ENCODE measurements at regions not wholly inside any gene's neighbourhood (a gene's known extent, or its start where the extent isn't known, plus 50 kb on each side); places are given as distances from the start of the nearest gene placed in this dataset.
"Not testable (repeated sequence)": the region's sequence is repeated elsewhere in the genome, so short reads cannot be mapped to it uniquely, and the experiment has no call there.

DNA sequence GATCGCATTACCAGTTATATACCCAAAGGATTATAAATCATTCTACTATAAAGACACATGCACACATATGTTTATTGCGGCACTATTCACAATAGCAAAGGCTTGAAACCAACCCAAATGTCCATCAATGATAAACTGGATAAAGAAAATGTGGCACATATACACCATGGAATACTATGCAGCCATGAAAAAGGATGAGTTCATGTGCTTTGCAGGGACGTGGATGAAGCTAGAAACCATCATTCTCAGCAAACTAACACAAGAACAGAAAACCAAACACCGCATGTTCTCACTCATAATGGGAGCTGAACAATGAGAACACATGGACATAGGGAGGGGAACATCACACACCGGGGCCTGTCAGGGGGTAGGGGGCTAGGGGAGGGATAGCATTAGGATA lies 495.8 kb downstream of the AACS start:
- DNase-seq (ENCODE audit: low read depth, low spot score) = not testable (repeated sequence)

DNA sequence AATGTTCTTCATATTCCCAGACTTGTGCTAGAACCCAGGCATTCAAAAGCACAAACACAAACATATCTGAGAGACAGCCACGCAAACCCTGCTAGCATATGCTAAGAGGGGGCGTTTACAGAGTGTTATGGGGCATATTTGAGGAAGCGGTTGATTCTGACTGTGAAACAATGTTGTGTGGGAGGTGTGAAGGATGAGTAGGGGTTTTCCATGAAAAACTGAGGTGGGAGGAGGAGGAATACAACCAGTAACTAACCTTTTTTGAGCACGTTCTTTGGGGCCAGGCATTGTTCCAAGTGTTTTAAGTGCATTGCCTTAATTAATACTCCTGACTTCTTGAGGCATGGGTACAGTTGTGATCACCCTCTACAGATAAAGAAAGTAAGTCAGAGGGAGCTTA lies 499.5 kb downstream of the AACS start:
- no peak for DNase-seq (ENCODE audit: low read depth, low spot score)

DNA sequence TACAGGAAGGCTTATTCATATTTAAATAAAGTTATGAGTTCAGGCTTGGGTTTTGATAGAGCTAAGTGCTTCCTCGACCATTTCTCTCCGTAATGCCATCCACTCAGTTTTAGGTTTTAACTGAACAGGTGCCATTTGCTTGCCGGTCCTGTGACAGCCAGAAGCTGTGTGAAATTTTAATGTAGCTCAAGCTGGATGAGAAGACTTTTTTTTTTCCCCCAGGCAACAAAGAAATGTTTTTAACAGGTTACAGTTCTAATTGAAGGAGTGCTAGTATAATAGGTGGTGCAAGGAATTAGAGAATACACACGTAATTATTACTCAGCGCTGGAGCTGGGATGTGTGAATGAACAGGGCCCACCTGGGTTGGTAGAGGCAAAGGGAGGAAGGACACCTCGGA lies 502.3 kb downstream of the AACS start:
- no peak for DNase-seq (ENCODE audit: low read depth, low spot score)

DNA sequence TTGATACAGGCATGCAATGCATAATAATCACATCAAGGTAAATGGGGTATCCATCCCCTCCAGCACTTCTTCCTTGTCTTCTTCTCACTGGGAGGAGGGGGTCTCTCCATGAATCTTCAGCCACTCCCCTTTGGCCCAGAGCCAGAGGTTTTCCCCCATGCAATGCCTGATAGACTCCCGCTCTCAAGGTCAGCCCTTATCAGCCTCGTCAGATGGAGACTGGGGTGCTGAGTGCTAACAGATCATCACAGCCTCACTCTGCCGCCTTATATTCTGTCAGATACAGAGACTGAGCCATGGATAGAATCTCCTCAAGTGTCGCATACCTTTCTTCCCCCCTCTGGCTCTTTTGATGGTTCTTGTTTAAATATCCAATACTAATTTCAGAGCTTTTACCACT lies 503.1 kb downstream of the AACS start:
- DNase-seq (ENCODE audit: low read depth, low spot score) = no peak

DNA sequence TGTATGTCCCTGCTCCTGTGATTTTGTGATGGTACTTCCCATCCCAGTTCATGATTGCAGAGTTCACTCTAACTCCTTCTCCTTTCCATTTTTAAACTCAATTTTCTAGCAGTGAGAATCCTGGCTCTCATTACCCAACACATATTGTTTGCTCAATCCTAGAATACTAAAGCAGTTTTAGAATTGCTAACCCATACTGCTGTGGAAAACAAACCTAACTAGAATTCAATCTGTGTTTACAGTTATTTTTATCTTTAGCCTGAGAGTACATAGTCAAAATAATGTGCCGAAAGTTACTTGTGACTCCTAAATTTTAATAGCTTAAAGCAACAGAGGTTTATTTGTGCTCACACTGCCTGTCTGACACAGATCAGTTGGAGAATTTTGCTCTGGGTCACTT lies 508.0 kb downstream of the AACS start:
- no peak for DNase-seq (ENCODE audit: low read depth, low spot score)

DNA sequence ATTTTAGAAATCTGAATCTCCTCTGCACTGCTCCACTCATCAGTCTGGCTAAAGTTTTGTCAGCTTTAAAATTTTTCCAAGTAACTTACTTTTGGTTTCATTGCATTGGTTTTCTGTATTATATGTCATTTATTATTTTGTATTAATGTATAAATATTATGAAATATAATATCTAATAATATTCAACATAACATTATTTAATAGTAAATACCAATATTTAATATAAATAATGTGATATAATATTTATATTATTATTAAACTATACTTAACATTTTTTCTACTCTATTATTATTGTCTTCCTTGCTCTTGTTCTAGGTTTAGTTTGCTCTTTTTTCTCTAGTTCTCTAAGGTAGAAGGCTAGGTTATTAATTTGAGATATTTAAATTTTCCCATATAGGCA lies 512.1 kb downstream of the AACS start:
- DNase-seq (ENCODE audit: low read depth, low spot score) = no peak

DNA sequence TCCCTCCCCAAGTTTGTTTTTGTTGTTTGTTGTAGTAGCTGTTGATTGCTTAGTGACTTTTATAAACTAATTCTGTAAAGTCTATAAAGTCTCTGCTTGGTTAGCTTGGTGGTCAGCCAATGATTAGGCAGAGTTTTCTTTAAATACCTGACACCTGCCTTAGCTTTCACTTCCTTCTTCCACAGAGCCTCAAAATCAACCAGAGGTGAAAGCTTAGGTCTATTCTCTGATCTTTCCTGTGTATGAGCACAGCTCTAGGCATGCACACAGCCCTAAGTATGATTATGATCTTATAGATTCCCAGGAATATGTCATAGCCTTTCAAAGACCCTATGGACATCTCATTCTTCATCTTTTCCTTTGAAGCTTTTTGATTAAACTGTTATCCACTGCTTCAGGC lies 514.7 kb downstream of the AACS start:
- no peak for DNase-seq (ENCODE audit: low read depth, low spot score)

DNA sequence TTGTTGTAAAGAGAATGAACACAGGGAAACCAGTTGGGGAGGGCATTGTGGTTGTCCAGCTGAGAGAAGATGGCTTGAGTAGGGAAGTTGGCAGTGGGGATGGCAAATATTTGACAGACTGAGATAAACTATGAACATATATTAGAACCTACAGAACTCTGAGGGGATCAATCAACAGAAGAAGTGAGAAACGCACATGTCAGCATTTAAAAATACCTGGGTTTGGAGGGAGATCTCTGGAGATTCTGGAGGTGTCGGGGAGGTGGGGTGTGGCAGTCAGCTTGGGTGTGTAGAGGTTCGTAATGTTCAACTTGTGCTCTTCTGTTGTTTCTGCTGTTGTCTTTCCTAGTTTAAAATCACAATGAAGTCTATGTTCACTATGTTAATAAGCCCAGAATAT lies 517.8 kb downstream of the AACS start:
- DNase-seq (ENCODE audit: low read depth, low spot score) = no peak

DNA sequence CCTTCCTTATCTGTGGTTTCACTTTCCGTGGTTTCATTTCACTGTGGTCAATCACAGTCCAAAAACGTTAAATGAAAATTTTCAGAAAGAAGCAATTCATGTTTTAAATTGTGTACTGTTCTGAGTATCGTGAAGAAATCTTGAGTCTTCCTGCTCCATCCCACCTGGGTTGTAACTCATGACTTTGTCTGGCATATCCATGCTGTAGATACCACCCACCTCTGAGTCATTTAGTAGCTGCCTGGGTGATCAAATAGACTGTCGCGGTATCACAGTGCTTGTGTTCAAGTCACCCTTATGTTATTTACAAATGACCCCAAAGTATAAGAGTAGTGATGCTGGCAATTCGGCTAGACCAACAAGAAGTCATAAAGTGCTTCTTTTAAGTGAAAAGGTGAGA lies 521.2 kb downstream of the AACS start:
- DNase-seq (ENCODE audit: low read depth, low spot score) = no peak

DNA sequence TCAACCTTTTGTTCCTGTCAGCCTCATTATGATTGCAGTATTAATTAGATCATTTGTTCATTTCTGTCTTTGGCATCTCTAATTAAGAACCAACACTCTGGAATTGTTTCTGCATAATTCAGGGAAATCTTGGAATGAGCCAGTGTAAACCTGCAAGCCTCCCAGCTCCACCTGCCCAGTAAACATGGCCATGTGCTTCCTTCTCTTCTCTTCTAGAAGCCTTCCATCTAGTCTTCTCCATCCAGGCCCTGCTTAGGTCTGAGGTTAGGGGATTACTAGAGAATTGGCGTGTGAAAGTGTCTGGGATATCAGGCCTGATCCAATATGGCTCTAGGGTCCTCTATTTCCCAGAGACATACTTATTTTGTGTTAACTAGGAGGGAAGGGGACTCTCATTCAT lies 528.0 kb downstream of the AACS start:
- no peak for DNase-seq (ENCODE audit: low read depth, low spot score)

DNA sequence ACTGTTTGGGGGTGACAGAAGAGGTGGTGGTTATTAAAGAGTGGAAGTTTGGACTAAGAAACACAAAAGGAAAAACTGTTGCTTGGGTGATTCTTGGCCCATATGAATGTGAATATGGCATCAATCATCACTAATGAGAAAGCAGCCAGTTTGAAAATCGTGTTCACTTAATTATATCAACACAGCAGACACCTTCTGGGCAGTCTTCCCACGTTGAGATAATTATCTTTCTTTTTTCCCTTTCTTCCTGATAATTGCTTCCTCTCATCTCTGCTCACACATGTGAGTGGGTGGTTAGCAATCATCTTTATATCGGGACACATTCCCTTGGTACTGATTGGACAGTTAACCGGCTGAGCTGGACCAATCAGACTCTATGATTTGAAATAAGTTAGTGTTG lies 539.7 kb downstream of the AACS start:
- no peak for DNase-seq (ENCODE audit: low read depth, low spot score)

DNA sequence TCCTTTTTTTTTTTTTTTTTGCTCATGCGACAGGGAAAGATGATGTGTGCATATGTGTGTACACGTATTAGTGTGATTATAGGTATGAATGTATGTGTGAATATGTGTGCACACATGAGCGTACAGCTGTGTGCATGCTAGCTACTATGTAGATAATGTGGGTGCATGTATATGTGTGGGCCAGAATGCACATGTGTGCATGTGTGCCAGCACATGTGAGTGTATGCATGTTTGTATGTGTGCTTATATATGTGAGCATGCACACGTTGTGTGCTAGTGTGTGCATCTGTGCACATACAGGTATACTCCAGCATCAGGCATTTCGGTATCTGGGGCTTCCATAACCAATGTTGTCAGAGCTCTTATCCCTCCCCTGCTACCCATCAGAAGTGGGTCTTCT lies 541.1 kb downstream of the AACS start:
- no peak for DNase-seq (ENCODE audit: low read depth, low spot score)

DNA sequence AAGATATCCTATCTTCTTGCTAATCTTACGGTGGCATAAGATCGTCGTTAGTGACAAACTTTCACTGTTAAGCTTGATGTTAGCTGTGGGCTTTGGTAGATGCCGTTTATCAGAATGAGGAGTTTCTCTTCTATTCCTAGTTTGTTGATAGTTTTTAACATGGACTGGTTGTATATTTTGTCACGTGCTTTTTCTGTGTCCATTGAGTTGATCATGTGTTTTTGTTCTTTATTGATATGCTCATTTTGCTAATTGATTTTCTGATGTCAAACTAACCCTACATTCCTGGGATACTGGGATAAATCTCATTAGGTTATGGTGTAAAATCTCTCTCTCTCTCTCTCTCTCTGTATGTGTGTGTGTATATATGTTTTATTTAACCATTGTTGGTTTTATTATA lies 545.1 kb downstream of the AACS start:
- DNase-seq (ENCODE audit: low read depth, low spot score) = no peak

DNA sequence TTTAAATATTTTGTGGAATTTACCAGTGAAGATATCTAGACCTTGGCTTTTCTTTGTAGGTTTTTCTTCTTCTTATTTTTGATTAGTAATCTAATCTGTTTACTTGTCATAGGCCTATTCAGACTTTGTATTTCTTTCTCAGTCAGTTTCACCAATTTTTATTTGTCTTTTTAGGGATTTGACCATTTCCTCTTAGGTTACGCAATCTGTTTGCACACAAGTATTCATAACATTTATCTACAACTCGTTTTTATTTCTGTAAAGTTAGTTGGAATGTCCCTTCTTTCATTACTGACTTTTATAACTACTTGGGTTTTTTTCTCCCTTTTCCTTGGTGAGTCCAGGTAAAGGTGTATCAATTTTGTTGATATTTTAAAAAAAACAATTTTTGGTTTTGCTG lies 545.7 kb downstream of the AACS start:
- no peak for DNase-seq (ENCODE audit: low read depth, low spot score)

DNA sequence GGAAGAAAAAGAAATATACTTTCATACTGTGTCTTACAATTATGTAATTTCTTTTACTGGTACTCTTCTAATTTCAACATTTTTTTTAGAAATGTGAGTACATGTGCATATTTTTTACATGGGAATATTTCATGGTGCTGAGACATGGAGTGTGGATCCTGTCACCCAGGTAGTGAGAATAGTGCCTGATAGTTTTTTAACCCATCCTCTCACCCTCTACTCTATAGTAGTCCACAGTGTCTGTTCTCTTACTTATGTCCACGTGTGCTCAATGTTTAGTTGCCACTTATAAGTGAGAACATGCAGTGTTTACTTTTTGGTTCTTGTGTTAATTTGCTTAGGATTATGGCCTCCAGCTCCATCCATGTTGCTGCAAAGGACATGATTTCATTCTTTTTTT lies 548.8 kb downstream of the AACS start:
- no peak for DNase-seq (ENCODE audit: low read depth, low spot score)

DNA sequence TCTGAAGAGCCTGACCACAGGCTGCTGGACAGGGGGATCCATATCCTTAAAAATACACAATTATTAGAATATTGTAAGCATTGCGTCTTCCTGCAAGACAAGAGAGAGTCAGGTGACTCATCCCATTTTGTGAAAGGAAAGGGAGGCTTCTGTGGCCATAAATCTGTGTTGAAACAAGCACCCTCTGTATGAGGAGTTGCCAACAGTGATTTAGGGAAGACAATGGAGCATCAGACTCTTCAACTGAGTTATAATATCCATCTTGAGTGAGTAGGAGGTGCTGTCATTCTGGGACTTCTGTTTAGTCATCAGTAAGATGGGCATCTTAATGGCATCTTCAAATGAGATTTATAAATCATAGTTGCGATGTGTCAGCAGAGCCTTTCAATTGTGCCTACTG lies 554.5 kb downstream of the AACS start:
- DNase-seq (ENCODE audit: low read depth, low spot score) = no peak

DNA sequence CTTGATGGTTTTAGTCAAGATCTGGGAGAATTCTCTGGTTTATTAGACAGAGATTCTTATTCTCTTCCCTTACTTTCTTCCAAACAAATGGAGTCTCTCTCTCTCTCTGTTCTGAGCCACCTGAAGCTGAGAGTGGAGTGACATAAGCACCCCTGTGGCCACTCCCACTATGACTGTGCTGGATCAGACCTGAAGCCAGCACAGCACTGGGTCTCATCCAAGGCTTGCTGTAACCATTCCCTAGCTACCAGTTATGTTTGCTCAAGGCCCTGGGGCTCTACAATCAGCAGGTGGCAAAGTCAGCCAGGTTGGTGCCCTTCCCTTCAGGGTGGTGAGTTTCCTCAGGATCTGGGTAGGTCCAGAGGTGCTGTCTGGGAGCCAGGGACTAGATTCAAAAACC lies 568.5 kb downstream of the AACS start:
- DNase-seq (ENCODE audit: low read depth, low spot score) = no peak

DNA sequence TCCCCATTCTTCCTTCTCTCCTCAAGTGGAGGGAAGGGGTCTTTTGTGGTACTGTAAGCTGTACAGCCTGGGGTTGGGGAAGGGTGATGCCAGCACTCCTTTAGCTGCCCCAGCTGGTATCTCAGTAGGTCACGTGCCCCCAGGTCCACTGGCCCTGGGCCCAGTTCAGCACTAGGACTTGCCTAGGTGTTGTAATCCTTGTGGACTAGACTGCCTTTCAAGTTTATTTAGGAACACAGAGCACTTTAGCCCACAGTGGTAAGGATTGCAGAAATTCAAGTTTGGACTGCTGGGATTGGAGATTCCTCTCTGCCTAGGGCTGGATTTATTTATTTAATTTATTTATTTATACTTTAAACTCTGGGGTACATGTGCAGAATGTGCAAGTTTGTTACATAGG lies 569.6 kb downstream of the AACS start:
- no peak for DNase-seq (ENCODE audit: low read depth, low spot score)

DNA sequence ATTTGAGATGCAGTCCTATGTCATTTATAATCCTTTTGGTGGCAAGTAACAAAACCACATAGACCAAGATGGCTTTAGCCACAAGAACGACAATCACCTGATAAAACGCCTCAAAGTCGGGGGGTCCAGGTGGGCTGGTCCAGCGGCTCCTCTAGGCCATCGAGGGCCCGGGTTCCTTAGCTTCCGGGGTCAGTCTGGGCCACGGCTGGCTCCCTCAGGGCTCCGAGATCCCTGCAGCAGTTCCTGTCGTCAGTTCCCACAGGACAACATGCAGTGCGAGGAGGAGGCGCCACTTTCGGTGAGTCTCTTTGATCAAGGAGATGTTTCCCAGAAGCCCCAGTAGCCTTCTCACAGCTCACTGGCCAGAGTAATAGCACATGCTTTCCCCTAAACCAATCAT lies 574.6 kb downstream of the AACS start:
- no peak for DNase-seq (ENCODE audit: low read depth, low spot score)

DNA sequence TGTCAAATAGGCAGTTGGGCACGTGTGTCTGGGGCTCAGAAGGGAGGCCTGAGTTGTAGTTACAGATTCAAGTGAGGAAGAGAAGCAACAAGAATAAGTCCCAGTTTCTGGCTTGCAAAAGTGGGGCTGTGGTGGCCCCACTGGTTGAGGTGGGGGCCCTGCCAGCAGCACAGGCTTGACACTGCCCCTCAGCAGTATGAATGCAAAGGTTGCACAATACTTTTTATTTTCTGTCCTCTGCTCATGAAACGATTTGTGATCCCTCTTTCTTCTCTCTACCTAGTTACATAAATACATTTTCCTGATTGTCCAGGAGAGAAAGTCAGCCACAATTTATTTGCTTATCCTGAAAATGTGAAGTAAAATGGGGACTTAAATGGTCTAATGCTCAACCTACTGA lies 577.8 kb downstream of the AACS start:
- no peak for DNase-seq (ENCODE audit: low read depth, low spot score)

DNA sequence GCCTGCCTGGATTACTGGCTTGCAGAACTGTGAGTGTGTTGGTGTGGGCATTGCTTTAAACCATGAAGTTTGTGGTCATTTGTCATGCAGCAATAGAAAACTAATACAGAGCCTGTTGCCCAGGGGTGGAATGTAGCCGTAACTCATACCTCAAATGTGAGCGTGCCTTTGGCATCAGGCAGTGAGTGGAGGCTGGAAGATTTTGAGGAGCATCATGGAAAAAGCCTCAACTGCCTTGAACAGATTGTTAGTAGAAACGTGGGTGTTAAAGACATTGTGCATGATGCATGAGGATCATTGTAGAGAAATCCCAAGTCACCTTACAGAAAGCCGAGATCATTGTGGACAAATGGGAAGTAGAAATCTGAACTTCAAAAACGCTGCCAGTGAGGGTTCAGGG lies 580.5 kb downstream of the AACS start:
- DNase-seq (ENCODE audit: low read depth, low spot score) = no peak

DNA sequence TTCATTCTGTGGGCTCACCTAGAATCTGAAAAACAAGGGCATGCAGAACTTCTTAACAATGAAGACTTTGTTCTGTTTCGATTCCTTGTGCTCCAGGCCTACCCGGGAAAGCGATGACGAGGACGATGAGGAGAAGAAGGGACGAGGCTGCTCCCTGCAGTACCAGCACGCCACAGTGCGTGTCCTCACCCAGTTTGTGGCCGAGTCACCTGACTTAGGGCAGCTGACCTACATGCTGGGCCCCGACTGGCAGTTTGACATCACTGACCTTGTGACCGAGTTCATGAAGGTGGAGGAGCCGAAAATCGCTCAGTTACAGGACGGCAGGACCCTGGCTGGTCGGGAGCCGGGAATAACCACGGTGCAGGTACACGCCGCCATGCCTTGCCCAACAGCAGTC lies 585.4 kb downstream of the AACS start:
- DNase-seq (ENCODE audit: low read depth, low spot score) = no peak

DNA sequence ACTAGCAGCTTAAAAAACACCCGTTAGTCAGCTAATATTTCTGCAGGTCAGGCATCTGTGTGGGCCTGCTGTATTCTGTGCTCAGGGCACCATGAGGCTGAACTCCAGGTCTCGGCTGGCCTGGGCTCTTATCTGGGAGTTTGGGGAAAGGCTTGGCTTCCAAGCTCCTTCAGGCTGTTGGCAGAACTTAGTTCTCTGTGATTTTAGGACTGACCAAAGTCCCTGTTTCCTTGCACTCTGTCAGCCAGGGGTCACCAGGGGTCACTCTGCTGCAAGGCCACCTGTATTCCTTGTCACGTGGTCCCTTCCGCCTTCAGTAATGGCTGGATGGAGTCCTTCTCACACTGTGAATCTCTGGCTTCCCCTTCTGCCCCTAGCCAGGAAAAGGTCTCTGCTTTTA lies 586.4 kb downstream of the AACS start:
- DNase-seq (ENCODE audit: low read depth, low spot score) = no peak

DNA sequence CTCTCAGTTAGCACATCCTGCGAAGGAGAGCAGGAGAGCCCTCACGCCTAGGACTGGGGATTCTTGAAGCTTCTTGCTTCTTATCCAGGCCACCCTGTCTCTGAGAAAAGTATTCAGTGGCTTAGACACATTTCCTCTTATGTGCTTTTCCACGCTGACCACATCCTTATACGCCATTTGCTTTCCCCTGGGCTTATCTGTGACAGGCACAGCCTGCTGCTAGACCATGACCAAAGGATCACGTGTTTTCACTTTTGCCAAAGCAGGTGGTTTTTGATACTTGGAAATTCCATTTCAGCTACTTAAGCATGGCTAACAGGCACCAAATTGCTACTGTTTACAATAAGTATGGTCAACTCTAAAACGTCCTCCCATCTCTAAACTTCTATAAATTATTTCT lies 587.4 kb downstream of the AACS start:
- no peak for DNase-seq (ENCODE audit: low read depth, low spot score)

DNA sequence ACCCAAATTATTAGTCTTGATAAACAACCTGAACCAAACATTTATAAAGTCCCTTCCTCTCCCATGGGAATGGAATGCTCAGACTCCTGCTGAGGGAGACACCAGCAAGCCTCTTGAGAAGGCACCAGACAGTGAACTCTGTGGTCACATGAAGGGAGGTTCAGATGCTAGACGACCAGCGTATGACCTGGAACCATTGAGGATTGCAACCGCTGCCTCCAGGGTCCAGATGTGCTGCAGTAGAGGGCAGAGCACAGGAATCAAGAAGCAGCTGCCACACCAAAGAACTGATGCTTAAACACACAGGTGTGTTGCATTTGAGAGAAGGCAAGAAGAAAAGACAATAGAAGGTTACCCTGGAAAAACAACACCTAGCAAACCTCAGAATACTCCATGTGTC lies 592.4 kb downstream of the AACS start:
- no peak for DNase-seq (ENCODE audit: low read depth, low spot score)
